ENCODE measurements at regions not wholly inside any gene's neighbourhood (a gene's known extent, or its start where the extent isn't known, plus 50 kb on each side); places are given as distances from the start of the nearest gene placed in this dataset.

- no peak overlapping the region for H3K27ac ChIP-seq
- no peak overlapping the region for H3K4me3 ChIP-seq
- H3K27me3 ChIP-seq (replicated peaks; ENCODE audit: insufficient read depth), result no peaks in the 10 kb centered on the region
- DNase-seq (ENCODE audit: low spot score) (no peak), ATAC-seq (ENCODE audit: insufficient number of reproducible peaks, low FRiP score, low read depth) (no peak)
- H3K36me3 ChIP-seq, result no peaks in the 10 kb centered on the region
- peaks cover 0 to 22% of the 10 kb centered on the region in 2 donors for H3K4me1 ChIP-seq (ENCODE audit: control insufficient read depth in 1 of 2, low read depth in 2 of 2)
- H3K9me3 ChIP-seq, result no peaks in the 10 kb centered on the region
- TF ChIP-seq, protein P1, sequence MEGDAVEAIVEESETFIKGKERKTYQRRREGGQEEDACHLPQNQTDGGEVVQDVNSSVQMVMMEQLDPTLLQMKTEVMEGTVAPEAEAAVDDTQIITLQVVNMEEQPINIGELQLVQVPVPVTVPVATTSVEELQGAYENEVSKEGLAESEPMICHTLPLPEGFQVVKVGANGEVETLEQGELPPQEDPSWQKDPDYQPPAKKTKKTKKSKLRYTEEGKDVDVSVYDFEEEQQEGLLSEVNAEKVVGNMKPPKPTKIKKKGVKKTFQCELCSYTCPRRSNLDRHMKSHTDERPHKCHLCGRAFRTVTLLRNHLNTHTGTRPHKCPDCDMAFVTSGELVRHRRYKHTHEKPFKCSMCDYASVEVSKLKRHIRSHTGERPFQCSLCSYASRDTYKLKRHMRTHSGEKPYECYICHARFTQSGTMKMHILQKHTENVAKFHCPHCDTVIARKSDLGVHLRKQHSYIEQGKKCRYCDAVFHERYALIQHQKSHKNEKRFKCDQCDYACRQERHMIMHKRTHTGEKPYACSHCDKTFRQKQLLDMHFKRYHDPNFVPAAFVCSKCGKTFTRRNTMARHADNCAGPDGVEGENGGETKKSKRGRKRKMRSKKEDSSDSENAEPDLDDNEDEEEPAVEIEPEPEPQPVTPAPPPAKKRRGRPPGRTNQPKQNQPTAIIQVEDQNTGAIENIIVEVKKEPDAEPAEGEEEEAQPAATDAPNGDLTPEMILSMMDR (IDR thresholded peaks at IDR 0.05), result no peak
These were observed 81.3 kb upstream of the CD93 start for GRCh38 chr20:23167431-23167830.

GRCh38 chr20:23166563-23166962 is 80.4 kb upstream of the CD93 start:
- peaks cover 0 to 31% of the 10 kb centered on the region in 2 donors for H3K4me1 ChIP-seq (ENCODE audit: control insufficient read depth in 1 of 2, low read depth in 2 of 2)
- no peak overlapping the region for H3K4me3 ChIP-seq
- H3K27ac ChIP-seq, result no peak overlapping the region
- H3K36me3 ChIP-seq, result no peaks in the 10 kb centered on the region
- ATAC-seq (ENCODE audit: insufficient number of reproducible peaks, low FRiP score, low read depth) (no peak), DNase-seq (ENCODE audit: low spot score) (no peak)
- H3K27me3 ChIP-seq (replicated peaks; ENCODE audit: insufficient read depth), result no peaks in the 10 kb centered on the region
- H3K9me3 ChIP-seq, result no peaks in the 10 kb centered on the region
- TF ChIP-seq, protein P1 (IDR thresholded peaks at IDR 0.05), result no peak

- no peak overlapping the region for H3K27ac ChIP-seq
- H3K36me3 ChIP-seq, result no peaks in the 10 kb centered on the region
- no peaks in the 10 kb centered on the region for H3K9me3 ChIP-seq
- TF ChIP-seq, protein P1 (IDR thresholded peaks at IDR 0.05), result no peak
- no peaks in the 10 kb centered on the region for H3K27me3 ChIP-seq (replicated peaks; ENCODE audit: insufficient read depth)
- no peak for DNase-seq (ENCODE audit: low spot score)
- H3K4me1 ChIP-seq (ENCODE audit: control insufficient read depth in 1 of 2, low read depth in 2 of 2), result peaks cover 3 to 37% of the 10 kb centered on the region in 2 donors
- H3K4me3 ChIP-seq, result no peak overlapping the region
- no peak for ATAC-seq (ENCODE audit: insufficient number of reproducible peaks, low FRiP score, low read depth)
These were observed 79.8 kb upstream of the CD93 start for GRCh38 chr20:23165964-23166363.

DNA sequence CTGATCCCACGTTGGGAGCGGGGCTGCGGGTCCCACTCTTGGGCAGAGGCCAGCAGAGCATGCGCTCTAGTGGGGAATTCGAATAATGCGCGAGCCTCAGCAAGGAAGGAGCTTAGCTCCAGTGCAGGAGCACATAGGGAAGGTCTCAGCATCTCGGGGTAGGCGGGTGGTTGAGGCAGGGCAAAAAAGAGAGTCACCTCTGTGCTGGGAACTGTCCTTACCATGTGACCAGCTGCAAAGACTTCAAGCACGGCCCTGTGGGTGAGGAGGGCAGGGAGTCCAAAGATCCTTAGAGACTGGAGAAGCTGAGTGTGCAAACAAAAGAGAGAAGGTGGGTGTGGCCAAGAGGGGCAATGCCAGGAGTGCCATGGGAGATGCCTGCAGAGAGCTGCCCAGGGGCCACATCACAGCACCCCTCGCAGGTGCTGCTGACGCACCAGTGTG is 79.2 kb upstream of the CD93 start:
- DNase-seq (ENCODE audit: low spot score) (no peak), ATAC-seq (ENCODE audit: insufficient number of reproducible peaks, low FRiP score, low read depth) (no peak)
- H3K4me3 ChIP-seq, result no peak overlapping the region
- no peaks in the 10 kb centered on the region for H3K27me3 ChIP-seq (replicated peaks; ENCODE audit: insufficient read depth)
- peaks cover 10 to 43% of the 10 kb centered on the region in 2 donors for H3K4me1 ChIP-seq (ENCODE audit: control insufficient read depth in 1 of 2, low read depth in 2 of 2)
- no peaks in the 10 kb centered on the region for H3K9me3 ChIP-seq
- no peaks in the 10 kb centered on the region for H3K36me3 ChIP-seq
- TF ChIP-seq, protein P1 (IDR thresholded peaks at IDR 0.05), result no peak
- no peak overlapping the region for H3K27ac ChIP-seq

GRCh38 chr20:23164176-23164601 is 78.1 kb upstream of the CD93 start:
- H3K4me1 ChIP-seq (ENCODE audit: control insufficient read depth in 1 of 2, low read depth in 2 of 2), result peaks cover 16 to 53% of the 10 kb centered on the region in 2 donors
- TF ChIP-seq, protein P1 (IDR thresholded peaks at IDR 0.05), result no peak
- H3K27ac ChIP-seq, result peak overlapping the region; percentile 26 to 43
- DNase-seq (ENCODE audit: low spot score) (no peak), ATAC-seq (ENCODE audit: insufficient number of reproducible peaks, low FRiP score, low read depth) (no peak)
- H3K27me3 ChIP-seq (replicated peaks; ENCODE audit: insufficient read depth), result no peaks in the 10 kb centered on the region
- H3K9me3 ChIP-seq, result no peaks in the 10 kb centered on the region
- H3K4me3 ChIP-seq, result no peak overlapping the region
- no peaks in the 10 kb centered on the region for H3K36me3 ChIP-seq
